ENCODE measurements at regions not wholly inside any gene's neighbourhood (a gene's known extent, or its start where the extent isn't known, plus 50 kb on each side); places are given as distances from the start of the nearest gene placed in this dataset.

DNA sequence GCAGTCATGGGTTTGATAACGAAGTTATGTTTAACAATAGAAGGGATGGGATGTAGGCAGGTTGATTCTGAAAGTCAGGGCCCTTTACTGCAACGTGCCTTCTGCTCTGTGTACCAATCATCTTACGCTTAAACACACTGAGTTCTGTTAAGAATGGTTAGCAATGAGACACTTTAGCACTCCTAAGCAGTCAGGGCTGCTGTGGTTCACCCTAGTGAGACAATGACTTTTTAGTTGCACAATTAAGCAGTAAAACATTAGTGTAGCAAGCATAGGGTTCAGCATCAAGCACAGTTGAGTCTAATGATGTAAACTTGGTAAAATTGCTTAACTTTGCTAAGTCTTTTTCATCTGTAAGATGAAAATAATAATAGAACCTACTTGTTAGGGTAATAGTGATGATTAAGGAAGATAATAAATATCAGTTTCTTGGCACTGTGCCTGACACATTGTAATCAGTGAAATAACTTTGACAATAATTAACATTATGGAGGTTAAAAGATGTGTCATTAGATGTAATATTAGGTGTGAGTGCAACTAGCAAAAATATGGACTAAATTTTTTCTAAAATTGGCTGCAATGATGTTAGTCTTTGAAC lies 484.2 kb upstream of the THBS1 start:
- DNase-seq: no peak

DNA sequence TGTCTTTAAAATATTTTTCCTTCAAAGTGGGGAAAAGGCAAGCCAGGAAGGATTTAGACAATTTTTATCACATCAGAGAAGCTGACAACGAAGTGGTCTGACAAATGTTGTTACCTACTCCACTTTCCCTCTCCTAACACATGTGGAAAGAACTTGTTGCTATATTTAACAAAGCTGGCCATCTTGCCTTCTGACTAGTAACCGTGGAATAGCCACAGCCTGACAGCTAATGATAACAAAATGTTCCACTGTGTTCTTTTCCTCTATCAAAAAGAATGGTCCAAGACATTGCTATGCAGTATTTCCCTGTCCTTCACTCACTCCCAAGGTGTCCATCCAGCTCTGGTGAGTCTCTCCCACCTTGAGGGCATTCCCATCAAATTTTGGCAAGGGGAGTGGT lies 481.4 kb upstream of the THBS1 start:
- DNase-seq: no peak

GRCh38 chr15:39100106-39100660 lies 480.7 kb upstream of the THBS1 start:
- no peak for DNase-seq

GRCh38 chr15:39102431-39102830 lies 478.4 kb upstream of the THBS1 start:
- DNase-seq: no peak

DNA sequence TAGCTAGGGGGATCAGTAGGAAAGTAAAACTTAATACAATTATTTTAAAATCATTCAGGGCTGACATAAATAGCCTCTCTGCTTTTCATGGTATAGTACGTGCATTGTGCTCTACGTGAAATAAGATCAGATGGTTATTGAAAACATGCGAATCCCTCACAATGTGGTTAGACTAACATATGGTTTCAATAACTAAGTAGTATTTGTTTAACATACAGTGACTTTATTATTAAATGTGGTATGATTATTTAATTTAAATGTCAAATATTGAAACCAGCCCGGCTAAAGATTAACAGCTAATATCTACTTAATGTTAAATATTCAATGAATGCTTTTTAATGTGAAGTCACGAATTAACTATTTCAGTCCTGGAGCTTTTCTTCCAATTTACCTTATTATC lies 473.9 kb upstream of the THBS1 start:
- no peak for DNase-seq

DNA sequence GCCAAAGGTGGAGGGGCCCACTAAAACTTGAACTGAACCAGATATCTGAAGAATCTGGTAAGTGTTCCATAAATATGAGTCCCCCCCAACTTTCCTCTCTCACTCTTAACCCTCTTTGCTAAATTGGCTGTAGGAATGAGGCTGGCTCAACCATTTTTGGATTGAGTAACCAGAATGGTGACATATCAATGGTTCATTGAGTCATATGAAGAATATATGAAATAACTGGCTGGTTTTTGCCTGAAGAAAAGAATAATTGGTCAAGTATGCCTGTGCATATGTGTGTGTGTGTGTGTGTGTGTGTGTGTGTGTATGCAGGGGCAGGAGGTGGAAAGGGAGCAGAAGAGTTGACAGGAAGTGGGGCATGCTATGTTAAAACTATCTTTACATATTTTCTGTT lies 472.9 kb upstream of the THBS1 start:
- DNase-seq: no peak

- DNase-seq: no peak
Observed at GRCh38 chr15:39110336-39110735, 470.5 kb upstream of the THBS1 start.

DNA sequence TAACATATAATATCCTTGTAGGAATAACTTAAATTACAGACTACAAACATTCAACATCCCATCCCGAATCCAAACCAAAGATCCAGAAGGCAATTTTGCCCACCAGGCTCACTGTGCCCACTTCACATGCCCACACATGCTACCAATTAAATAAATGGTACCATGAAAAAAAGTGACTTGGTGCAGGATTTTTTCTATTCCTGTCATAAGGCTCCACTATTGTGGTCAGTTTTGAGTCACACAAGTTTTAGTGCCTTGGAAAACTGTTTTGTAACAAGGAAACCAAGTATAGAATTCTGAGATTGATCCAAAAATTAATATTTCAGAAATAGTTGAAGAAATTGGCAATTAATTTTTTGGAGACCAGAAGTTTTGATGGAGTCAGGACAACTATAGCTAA lies 470.1 kb upstream of the THBS1 start:
- DNase-seq: no peak

DNA sequence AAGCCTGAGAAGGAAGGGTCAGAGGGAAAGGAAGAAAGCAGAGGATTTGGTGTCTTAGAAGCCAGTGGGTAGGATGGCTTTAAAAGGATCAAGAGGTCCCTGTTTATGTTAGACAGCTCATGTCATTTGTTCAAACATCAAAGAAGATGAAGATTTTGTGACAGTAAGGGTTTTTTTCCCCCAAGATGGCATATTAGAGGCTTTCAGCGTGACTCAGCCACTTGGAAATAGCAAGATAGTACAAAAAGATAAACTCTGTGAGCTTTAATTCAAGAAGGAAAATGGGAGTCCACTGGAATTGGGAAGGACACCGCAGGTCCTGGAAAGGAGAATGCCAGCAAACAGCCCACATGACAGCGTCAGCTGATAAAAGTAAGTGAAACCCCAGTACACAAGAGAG lies 467.1 kb upstream of the THBS1 start:
- DNase-seq: no peak

- no peak for DNase-seq
Observed at GRCh38 chr15:39114690-39115378, 466.0 kb upstream of the THBS1 start.

GRCh38 chr15:39115379-39116057 lies 465.4 kb upstream of the THBS1 start:
- no peak for DNase-seq

DNA sequence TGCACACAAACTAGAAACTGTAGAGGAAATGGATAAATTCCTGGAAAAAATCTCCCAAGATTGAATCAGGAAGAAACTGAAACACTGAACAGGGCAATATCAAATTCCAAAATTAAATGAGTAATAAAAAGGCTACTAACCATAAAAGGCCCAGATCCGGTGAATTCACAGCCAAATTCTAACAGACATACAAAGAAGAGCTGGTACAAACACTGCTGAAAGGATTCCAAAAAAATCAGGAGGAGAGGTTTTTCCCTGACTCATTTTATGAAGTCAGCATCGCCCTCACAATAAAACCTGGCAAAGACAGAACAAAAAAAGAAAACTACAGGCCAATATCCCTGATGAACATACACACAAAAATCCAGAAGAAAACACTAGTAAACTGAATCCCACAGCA lies 462.4 kb upstream of the THBS1 start:
- no peak for DNase-seq

DNA sequence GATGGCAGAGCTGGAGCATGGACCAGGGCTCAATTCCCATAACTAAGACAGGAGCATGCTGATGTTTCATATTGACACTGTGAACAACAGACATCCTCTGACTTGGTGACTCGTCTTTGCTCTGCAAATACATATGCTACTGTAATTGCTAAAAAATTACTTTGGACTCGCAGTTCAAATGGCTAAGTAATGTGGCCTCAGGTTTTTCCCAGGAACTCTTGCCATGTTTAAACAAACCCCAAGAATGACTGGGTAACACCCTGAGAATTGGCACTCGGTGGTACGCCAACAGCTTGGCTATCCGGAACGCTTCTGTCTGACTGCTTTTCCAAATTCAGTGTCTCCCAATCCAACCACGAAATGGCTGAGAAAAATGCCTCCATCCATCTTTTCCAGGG lies 456.7 kb upstream of the THBS1 start:
- no peak for DNase-seq

DNA sequence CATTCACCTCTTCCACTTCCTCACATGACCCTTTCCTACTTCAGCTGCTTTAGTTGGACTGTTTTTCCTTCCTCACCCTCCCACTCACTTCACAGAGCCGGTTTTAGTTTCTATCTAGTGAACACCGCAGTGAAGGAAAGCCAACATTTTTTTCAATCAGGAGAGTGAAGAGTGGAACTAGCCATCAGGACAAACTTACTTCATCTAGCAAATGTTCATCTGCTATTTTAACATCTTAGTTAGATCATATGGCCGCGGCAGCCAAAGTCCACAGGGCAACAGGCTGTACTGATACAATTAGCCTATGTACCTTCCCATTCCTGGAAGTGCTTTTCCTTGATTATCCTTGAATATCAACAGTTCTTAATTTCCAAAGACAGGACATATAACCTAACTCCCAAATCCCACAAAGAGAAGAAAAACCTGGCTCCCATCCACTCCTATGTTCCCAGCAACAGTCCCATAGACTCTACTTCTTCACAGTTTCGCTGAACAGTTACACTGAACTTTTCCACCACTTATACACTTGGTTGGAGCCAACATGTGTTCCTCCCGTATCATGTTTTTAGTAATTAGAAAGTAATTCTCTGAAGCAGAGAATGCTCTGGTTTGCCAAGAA lies 456.2 kb upstream of the THBS1 start:
- DNase-seq: no peak

- DNase-seq: no peak
Observed at GRCh38 chr15:39125226-39125625, 455.7 kb upstream of the THBS1 start.

- no peak for DNase-seq
Observed at GRCh38 chr15:39125904-39126303, 455.0 kb upstream of the THBS1 start.

DNA sequence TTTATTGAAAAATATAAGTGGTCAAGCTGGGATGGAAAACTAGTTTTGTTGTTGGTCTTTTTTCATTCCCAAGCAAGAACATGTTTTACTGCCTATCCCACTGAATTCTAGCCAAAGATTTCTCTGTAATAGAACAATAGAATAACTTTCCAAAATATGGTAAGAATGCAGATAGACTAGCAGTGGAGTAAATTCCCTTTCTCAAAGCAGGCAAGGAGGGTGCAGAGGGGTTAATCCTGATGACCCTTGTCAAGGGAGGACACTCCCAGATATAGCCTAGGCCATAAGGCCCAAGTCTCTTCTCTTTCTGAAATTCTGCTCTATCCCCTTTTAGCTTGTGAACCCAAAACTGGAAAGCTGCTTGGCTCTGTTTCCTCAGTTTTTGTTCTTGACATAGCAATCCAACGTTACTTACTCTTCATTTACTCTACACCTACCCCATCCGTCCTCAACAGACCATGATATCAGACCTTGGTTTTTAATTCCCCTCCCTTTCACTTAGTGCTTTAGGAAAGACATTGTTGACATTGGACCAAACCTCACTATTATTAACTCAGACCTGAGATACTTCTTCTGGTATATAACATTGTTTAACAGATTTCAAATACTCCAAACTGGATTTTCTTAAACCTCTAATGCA lies 453.6 kb upstream of the THBS1 start:
- DNase-seq: no peak

GRCh38 chr15:39127925-39128617 lies 452.8 kb upstream of the THBS1 start:
- no peak for DNase-seq

DNA sequence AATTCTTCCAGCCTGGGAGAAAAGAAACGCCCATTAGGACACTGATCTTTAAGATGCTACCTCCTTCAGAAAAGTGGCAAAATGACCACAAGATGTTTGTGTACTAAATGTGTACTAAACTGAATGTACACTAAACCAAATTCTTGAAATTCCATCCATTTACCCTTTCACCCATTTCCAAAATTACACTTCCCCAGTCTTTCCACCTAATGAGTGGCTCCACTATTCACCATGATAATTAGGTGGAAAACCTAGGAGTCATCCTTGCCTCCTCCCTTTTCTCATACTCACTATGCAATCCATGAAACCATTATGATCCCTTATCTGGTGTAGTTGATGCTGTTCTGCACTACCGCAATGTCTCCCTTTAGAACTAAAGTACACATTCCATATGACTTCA lies 452.1 kb upstream of the THBS1 start:
- no peak for DNase-seq

DNA sequence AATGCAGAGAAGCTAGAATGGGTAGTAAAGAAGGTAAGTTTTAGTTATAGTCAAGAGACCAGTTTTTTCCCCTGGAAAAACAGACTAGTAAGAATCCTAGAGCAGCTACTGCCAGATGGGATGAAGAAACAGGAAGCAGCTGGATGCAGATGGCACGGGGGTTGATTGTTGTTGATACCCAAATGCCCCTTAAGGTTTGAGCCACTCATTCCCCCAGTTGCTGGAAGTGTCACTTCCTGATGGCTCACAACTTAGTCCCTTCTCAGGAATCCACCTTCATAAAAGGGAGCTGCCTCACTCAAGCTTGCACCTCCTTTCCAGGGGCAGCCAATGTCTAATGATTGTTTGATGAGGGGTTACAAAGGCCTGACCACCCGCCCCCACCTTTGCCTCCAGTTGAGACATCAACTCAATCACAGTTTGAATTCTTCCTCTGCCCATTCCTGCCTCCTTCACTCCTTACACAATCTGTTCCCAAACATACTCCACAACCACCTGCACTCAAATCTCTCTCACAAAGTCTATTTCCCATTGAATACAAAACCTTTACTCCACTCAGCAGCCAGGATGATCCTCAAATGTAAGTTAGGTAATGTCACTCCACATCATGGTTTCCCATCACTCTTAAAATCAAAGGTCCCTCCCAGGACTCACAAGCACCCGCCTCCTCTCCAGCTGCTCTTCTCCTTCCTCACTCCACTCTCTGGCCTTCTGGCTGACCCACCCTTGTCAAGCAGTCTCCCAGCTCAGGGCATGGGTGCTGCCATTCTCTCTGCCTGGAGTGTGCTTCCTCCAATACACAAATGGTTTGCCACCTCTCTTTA lies 450.1 kb upstream of the THBS1 start:
- no peak for DNase-seq

GRCh38 chr15:39131609-39132008 lies 449.3 kb upstream of the THBS1 start:
- no peak for DNase-seq

GRCh38 chr15:39132070-39132469 lies 448.8 kb upstream of the THBS1 start:
- no peak for DNase-seq

All from NCI-H1436 treated with DMSO at 0.1 percent for 48 hours (cell line).